ENCODE measurements at regions not wholly inside any gene's neighbourhood (a gene's known extent, or its start where the extent isn't known, plus 50 kb on each side); places are given as distances from the start of the nearest gene placed in this dataset.
"Not testable (repeated sequence)": the region's sequence is repeated elsewhere in the genome, so short reads cannot be mapped to it uniquely, and the experiment has no call there.

- no peak for DNase-seq (ENCODE audit: low spot score)
- in situ Hi-C loops (cut with HindIII; ENCODE audit: low sequenced_read_pairs): no loop called here
Measured at GRCh38 chr1:25019337-25020172, 89.5 kb upstream of the RUNX3 start.

GRCh38 chr1:25018943-25019336 lies 88.9 kb upstream of the RUNX3 start:
- in situ Hi-C loops (cut with HindIII; ENCODE audit: low sequenced_read_pairs): no loop called here

GRCh38 chr1:25018110-25018735 lies 88.1 kb upstream of the RUNX3 start:
- in situ Hi-C loops (cut with HindIII; ENCODE audit: low sequenced_read_pairs): no loop called here
- DNase-seq (ENCODE audit: low spot score): no peak

More at GRCh38 chr1:25018943-25019336, 88.9 kb upstream of the RUNX3 start:
- DNase-seq (ENCODE audit: low spot score): no peak

GRCh38 chr1:25017436-25018109 lies 87.5 kb upstream of the RUNX3 start:
- no peak for DNase-seq (ENCODE audit: low spot score)

GRCh38 chr1:25012966-25013962 lies 83.2 kb upstream of the RUNX3 start:
- in situ Hi-C loops (cut with HindIII; ENCODE audit: low sequenced_read_pairs): no loop called here

More at GRCh38 chr1:25017436-25018109, 87.5 kb upstream of the RUNX3 start:
- in situ Hi-C loops (cut with HindIII; ENCODE audit: low sequenced_read_pairs): no loop called here

GRCh38 chr1:25011943-25012638 lies 82.0 kb upstream of the RUNX3 start:
- in situ Hi-C loops (cut with HindIII; ENCODE audit: low sequenced_read_pairs): no loop called here
- no peak for DNase-seq (ENCODE audit: low spot score)

More at GRCh38 chr1:25012966-25013962, 83.2 kb upstream of the RUNX3 start:
- DNase-seq (ENCODE audit: low spot score): no peak

- no peak for DNase-seq (ENCODE audit: low spot score)
- in situ Hi-C loops (cut with HindIII; ENCODE audit: low sequenced_read_pairs): no loop called here
Measured at GRCh38 chr1:25011275-25011674, 81.2 kb upstream of the RUNX3 start.

- in situ Hi-C loops (cut with HindIII; ENCODE audit: low sequenced_read_pairs): no loop called here
- no peak for DNase-seq (ENCODE audit: low spot score)
Measured at GRCh38 chr1:25009671-25010262, 79.7 kb upstream of the RUNX3 start.

GRCh38 chr1:25008192-25008485 lies 78.1 kb upstream of the RUNX3 start:
- DNase-seq (ENCODE audit: low spot score): no peak
- in situ Hi-C loops (cut with HindIII; ENCODE audit: low sequenced_read_pairs): no loop called here

- in situ Hi-C loops (cut with HindIII; ENCODE audit: low sequenced_read_pairs); DNase-seq (ENCODE audit: low spot score): not testable (repeated sequence)
Measured at GRCh38 chr1:25007390-25008191, 77.5 kb upstream of the RUNX3 start.

- DNase-seq (ENCODE audit: low spot score): no peak
- in situ Hi-C loops (cut with HindIII; ENCODE audit: low sequenced_read_pairs): no loop called here
Measured at GRCh38 chr1:25006770-25007169, 76.7 kb upstream of the RUNX3 start.

- in situ Hi-C loops (cut with HindIII; ENCODE audit: low sequenced_read_pairs): no loop called here
Measured at GRCh38 chr1:25004355-25004754, 74.3 kb upstream of the RUNX3 start.

GRCh38 chr1:25003457-25004190 lies 73.5 kb upstream of the RUNX3 start:
- in situ Hi-C loops (cut with HindIII; ENCODE audit: low sequenced_read_pairs): no loop called here
- DNase-seq (ENCODE audit: low spot score): no peak

More at GRCh38 chr1:25004355-25004754, 74.3 kb upstream of the RUNX3 start:
- no peak for DNase-seq (ENCODE audit: low spot score)

GRCh38 chr1:25003000-25003399 lies 72.9 kb upstream of the RUNX3 start:
- DNase-seq (ENCODE audit: low spot score): no peak
- in situ Hi-C loops (cut with HindIII; ENCODE audit: low sequenced_read_pairs): no loop called here

- in situ Hi-C loops (cut with HindIII; ENCODE audit: low sequenced_read_pairs): no loop called here
- no peak for DNase-seq (ENCODE audit: low spot score)
Measured at GRCh38 chr1:25001125-25001915, 71.2 kb upstream of the RUNX3 start.

GRCh38 chr1:24999906-25000305 lies 69.8 kb upstream of the RUNX3 start:
- in situ Hi-C loops (cut with HindIII; ENCODE audit: low sequenced_read_pairs): no loop called here
- DNase-seq (ENCODE audit: low spot score): no peak
